Lower leg skin (tissue), 4 donors: ENCODE measurements at regions not wholly inside any gene's neighbourhood (a gene's known extent, or its start where the extent isn't known, plus 50 kb on each side); places are given as distances from the start of the nearest gene placed in this dataset.

Experiments used
- DNase-seq, 2 donors: peaks; one replicate each; pipeline ENCODE4 v3.0.0-alpha.2; 2019; ENCODE audit warnings: low spot score in 2 of 2
- H3K4me3 ChIP-seq: fragments of 200-600 bp; sonication (generic); 2 replicates; pipeline ENCODE4 v1.5.1; 2017; ENCODE audit warnings: mild to moderate bottlenecking, low read depth; ENCODE audit not compliant: poor library complexity, severe bottlenecking
- POLR2A ChIP-seq, 2 donors: fragments of 450-650 bp; IDR thresholded peaks; one replicate each; pipeline ENCODE4 v1.6.1; 2016 to 2017; ENCODE audit warnings: antibody characterized with exemption in 2 of 2, mild to moderate bottlenecking in 1 of 2, moderate library complexity in 1 of 2
- WGBS, 2 donors: methylation state at CpG; one replicate each; pipeline ENCODE4 v1.1.5; 2018; 5-methylcytosine and 5-hydroxymethylcytosine counted together
- intact Hi-C: fragments of 100-400 bp; cut with DNase I; formaldehyde crosslinking; loops from one replicate; pipeline ENCODE4 v1.15.0; 2023; ENCODE audit warnings: low total_unique reads
- TF ChIP-seq, protein P1 (sequence below), 3 donors: fragments of 450-650 bp; IDR thresholded peaks; one replicate each; pipeline ENCODE4 v1.5.1; 2016; ENCODE audit warnings: antibody characterized with exemption in 3 of 3, mild to moderate bottlenecking in 3 of 3, moderate library complexity in 2 of 3

DNA sequence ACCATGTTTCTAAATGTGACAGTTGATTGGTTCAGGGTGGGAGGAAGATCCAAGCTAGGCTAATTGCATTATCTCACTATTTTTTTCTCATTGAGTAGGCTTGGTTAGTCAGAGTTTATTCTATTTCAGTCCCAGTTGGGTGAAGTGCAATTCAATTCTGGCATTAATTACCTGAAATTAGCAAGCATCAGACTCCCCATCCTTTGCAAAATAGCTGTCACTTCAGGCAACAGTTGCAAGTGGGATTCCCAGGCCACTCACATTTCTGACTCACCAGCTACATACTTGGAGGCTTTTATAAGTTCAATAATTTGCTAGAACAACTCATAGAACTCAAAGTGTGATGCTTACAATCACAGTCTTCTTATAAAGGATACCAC, 155.8 kb upstream of the HAND2 start:
- intact Hi-C loops = no loop called here
- TF ChIP-seq, protein P1, sequence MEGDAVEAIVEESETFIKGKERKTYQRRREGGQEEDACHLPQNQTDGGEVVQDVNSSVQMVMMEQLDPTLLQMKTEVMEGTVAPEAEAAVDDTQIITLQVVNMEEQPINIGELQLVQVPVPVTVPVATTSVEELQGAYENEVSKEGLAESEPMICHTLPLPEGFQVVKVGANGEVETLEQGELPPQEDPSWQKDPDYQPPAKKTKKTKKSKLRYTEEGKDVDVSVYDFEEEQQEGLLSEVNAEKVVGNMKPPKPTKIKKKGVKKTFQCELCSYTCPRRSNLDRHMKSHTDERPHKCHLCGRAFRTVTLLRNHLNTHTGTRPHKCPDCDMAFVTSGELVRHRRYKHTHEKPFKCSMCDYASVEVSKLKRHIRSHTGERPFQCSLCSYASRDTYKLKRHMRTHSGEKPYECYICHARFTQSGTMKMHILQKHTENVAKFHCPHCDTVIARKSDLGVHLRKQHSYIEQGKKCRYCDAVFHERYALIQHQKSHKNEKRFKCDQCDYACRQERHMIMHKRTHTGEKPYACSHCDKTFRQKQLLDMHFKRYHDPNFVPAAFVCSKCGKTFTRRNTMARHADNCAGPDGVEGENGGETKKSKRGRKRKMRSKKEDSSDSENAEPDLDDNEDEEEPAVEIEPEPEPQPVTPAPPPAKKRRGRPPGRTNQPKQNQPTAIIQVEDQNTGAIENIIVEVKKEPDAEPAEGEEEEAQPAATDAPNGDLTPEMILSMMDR (IDR thresholded peaks at IDR 0.05) = no peak
- TF ChIP-seq POLR2A (IDR thresholded peaks at IDR 0.05) = no peak
- H3K4me3 ChIP-seq = no peak overlapping the region
- DNase-seq = no peak

DNA sequence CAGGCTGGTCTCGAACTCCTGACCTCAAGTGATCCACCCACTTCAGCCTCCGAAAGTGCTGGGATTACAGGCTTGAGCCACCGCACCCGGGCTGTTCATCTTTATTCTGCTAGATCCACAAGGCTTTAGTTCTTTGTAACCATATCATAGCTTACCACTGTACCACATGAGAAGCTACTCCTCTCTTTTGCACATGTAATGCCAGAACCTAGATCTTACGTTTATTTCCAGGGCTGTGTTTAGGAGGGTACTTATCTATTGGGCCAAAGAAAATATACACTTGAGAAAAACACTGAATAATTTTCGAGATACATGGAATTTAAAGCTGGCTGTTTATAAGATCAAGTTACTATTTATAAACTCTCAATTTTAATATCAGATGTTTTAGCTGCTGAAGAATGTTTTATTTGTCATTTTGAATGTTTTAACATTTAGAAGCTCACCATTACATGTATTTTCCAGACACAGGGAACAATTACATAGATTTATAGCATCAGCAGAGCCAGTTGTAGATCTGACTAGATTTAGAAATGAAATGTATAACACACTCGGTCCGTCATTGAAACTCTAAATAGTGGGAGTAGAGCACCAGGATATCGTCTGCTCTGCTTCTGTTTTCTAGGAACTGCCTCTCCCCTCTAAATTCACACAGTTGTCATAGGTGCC, 155.3 kb upstream of the HAND2 start:
- WGBS, 2 donors = 74 to 82% methylated on average over 9 of the region's 9 CpGs
- TF ChIP-seq, protein P1 (IDR thresholded peaks at IDR 0.05) = no peak
- no peak for TF ChIP-seq POLR2A (IDR thresholded peaks at IDR 0.05)

DNA sequence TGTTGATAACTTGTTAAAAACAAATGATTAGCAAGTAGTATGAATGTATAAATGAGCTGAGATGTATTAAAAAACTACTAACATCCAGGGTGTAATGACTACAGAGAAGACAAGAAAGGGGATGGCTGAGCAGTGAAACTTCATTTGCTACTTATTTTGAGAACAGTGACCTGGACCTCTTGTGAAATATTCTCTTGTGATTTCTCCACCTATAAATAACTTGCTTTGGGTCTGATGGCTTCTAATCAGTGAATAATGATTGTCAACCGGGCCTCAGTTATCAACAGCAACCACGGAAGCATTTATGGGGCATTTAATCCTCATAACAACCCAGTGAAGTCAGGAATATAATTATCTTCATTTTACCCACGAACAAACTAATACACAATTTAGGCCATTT, 154.2 kb upstream of the HAND2 start:
- TF ChIP-seq, protein P1 (IDR thresholded peaks at IDR 0.05) = no peak
- no peak for TF ChIP-seq POLR2A (IDR thresholded peaks at IDR 0.05)
- no peak overlapping the region for H3K4me3 ChIP-seq
- no peak for DNase-seq
- WGBS, 2 donors = 72 to 79% methylated on average over 3 of the region's 3 CpGs
- intact Hi-C loops = no loop called here

More for the DNA sequence above, 155.3 kb upstream of the HAND2 start:
- intact Hi-C loops = no loop called here
- H3K4me3 ChIP-seq = no peak overlapping the region
- DNase-seq = no peak

DNA sequence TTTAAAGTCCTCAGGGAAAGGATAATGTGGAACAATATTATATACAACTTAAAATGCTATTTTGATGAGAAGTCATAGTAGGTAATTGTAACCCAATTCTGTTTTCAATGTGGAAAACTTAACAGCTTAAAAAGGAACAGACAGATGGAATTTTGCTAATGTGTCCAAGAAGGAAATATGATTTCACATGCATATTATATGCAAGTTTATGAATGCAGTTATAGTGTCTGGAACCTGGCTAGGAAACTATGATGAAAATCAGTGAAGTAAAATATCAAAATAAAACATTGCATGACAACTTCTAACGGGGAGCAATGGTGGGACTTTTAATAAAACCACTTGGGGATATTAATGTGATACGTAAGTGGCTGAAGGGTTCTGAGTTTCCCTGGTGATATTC, 152.6 kb upstream of the HAND2 start:
- intact Hi-C loops = no loop called here
- DNase-seq = no peak
- TF ChIP-seq POLR2A (IDR thresholded peaks at IDR 0.05) = no peak
- TF ChIP-seq, protein P1 (IDR thresholded peaks at IDR 0.05) = no peak
- no peak overlapping the region for H3K4me3 ChIP-seq
- 69 to 70% methylated on average over 2 of the region's 2 CpGs for WGBS, 2 donors

DNA sequence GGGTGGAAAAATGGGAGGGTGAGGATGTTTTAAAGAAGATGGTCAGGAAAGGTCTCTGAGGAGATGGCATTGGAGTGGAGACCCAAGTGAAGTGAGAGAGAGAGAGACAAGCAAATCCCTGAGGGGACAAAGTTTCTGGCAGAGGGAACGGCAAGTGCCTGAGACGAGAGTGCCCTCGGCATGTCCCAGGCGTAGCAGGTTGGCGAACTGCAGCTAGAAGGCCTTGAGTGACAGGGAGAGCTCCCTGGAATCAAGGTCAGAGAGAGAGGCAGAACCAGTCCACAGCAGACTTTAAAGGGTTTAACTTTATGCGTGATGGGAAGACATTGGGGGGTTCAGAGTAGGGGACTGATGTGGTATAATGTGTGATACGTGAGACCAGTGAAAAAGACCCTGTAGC, 150.2 kb upstream of the HAND2 start:
- TF ChIP-seq POLR2A (IDR thresholded peaks at IDR 0.05) = no peak
- TF ChIP-seq, protein P1 (IDR thresholded peaks at IDR 0.05) = no peak
- no peak overlapping the region for H3K4me3 ChIP-seq
- intact Hi-C loops = no loop called here
- 60 to 70% methylated on average over 7 of the region's 7 CpGs for WGBS, 2 donors
- no peak for DNase-seq

DNA sequence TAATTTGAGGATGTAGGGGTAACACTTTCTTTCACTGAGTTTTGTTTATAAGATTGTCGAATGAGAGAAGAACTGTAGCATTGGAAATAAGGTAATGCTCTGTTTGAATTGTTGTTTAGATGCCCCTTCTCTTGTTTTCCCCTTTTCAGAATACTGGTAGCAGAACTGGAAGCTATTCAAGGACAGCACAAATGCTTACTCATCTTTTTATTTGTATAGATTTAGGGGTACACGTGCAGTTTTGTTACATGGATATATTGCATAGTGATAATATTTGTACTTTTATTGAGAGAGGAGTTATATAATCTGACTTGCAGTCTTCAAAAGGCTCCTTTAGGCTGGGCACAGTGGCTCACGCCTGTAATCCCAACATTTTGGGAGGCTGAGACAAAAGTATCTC, 145.4 kb upstream of the HAND2 start:
- intact Hi-C loops = no loop called here
- WGBS, 2 donors = 85 to 86% methylated on average over 3 of the region's 3 CpGs
- no peak overlapping the region for H3K4me3 ChIP-seq
- TF ChIP-seq POLR2A (IDR thresholded peaks at IDR 0.05) = no peak
- TF ChIP-seq, protein P1 (IDR thresholded peaks at IDR 0.05) = no peak
- DNase-seq = no peak
